K562 (cell line): ENCODE measurements at regions not wholly inside any gene's neighbourhood (a gene's known extent, or its start where the extent isn't known, plus 50 kb on each side); places are given as distances from the start of the nearest gene placed in this dataset.
"Not testable (repeated sequence)": the region's sequence is repeated elsewhere in the genome, so short reads cannot be mapped to it uniquely, and the experiment has no call there.

Experiments used
- ATAC-seq: fragments of 200-7000 bp; cut with Tn5 transposase; 3 replicates; pipeline ENCODE4 v1.9.1; 2020; ENCODE audit warnings: moderate library complexity
- BruUV-seq: library from RNA; stranded (reverse); fragments of 400-500 nt; replicated peaks from 2 replicates; lab custom pipeline; 2021; lab: Mats Ljungman, UMichigan
- CTCF ChIA-PET: fragments of 300-600 bp; formaldehyde crosslinking; extraction: SDS; loops from one replicate; lab custom pipeline; 2021; ENCODE audit warnings: low intra/inter-chr PET ratio; lab: Yijun Ruan, JAX
- POLR2A ChIA-PET: fragments of 300-600, 350-650 bp; sonication (Branson Sonifier 250); formaldehyde crosslinking; extraction: SDS; loops from one replicate; lab custom pipeline; 2021; ENCODE audit warnings: antibody characterized with exemption, inconsistent platforms; lab: Yijun Ruan, JAX
- DNase-seq, 4 experiments: peaks; one replicate each; pipeline versions ENCODE4 v3.0.0 to v3.0.0-alpha.2; 2011 to 2018; ENCODE audit warnings: low spot score in 3 of 4, mixed read lengths in 3 of 4; ENCODE audit errors: extremely low read depth in 1 of 4
- FAIRE-seq: peaks from 2 replicates; lab custom pipeline; 2011; peaks lifted over from hg19 to GRCh38; lab: Jason Lieb, UNC
- H2AFZ ChIP-seq: 2 replicates; pipeline ENCODE4 v1.6.0; 2011; ENCODE audit warnings: low read depth, low read length, control low read depth, inconsistent platforms
- H3K27ac ChIP-seq: fragments of 200-600 bp; 3 replicates; pipeline ENCODE4 v1.8.0; 2011; ENCODE audit warnings: low read depth, mild to moderate bottlenecking, control low read depth, inconsistent platforms, low read length, moderate library complexity, mixed read lengths; ENCODE audit errors: extremely low read depth
- H3K27me3 ChIP-seq, 2 experiments: fragments of 300-600 bp in 1 of 2; 2 replicates in 1 of 2; 3 replicates in 1 of 2; pipeline versions ENCODE4 v1.6.0 to v1.8.0; 2011; ENCODE audit warnings: inconsistent platforms in 2 of 2, low read length in 2 of 2, mild to moderate bottlenecking in 1 of 2, mixed read lengths in 1 of 2, moderate library complexity in 1 of 2; ENCODE audit not compliant: control insufficient read depth in 2 of 2, insufficient read depth in 2 of 2
- H3K36me3 ChIP-seq: fragments of 300-600 bp; 3 replicates; pipeline ENCODE4 v1.8.0; 2011; ENCODE audit warnings: mild to moderate bottlenecking, low read length, inconsistent platforms; ENCODE audit not compliant: control insufficient read depth, insufficient read depth
- H3K4me1 ChIP-seq, 2 experiments: fragments of 200-600 bp in 1 of 2; replicated peaks in 1 of 2; 2 replicates in 1 of 2; 3 replicates in 1 of 2; pipeline versions ENCODE4 v1.5.1 to v1.8.0; 2011; ENCODE audit warnings: inconsistent platforms in 2 of 2, low read length in 2 of 2, mild to moderate bottlenecking in 1 of 2, mixed read lengths in 1 of 2, moderate library complexity in 1 of 2; ENCODE audit not compliant: control insufficient read depth in 2 of 2, insufficient read depth in 2 of 2
- H3K4me2 ChIP-seq: 2 replicates; pipeline ENCODE4 v1.6.1; 2011; ENCODE audit warnings: low read length, control low read depth, inconsistent platforms, mixed read lengths; ENCODE audit not compliant: insufficient read depth
- H3K4me3 ChIP-seq: fragments of 200-600 bp; sonication (generic), shearing (Covaris generic); 2 replicates; pipeline ENCODE4 v1.5.1; 2016; ENCODE audit warnings: control low read depth, inconsistent platforms
- H3K79me2 ChIP-seq: fragments of 200-600 bp; 3 replicates; pipeline ENCODE4 v1.8.0; 2011; ENCODE audit warnings: low read length, inconsistent platforms; ENCODE audit not compliant: control insufficient read depth, insufficient read depth
- H3K9ac ChIP-seq, 2 experiments: 2 replicates each; pipeline versions ENCODE4 v1.6.0 to v1.6.1; 2011; ENCODE audit warnings: low read depth in 2 of 2, low read length in 2 of 2, control low read depth in 1 of 2, inconsistent platforms in 1 of 2, mild to moderate bottlenecking in 1 of 2, mixed read lengths in 1 of 2; ENCODE audit not compliant: insufficient read depth in 1 of 2
- H3K9me1 ChIP-seq: one replicate; pipeline ENCODE4 v1.6.0; 2011; ENCODE audit warnings: inconsistent platforms, mild to moderate bottlenecking, low read length, moderate library complexity; ENCODE audit not compliant: control insufficient read depth, insufficient read depth
- H3K9me3 ChIP-seq: replicated peaks from 2 replicates; pipeline ENCODE4 v1.5.1; 2011; ENCODE audit warnings: low read depth, low read length, inconsistent platforms; ENCODE audit not compliant: control insufficient read depth, insufficient read depth
- H4K20me1 ChIP-seq: replicated peaks from 2 replicates; pipeline ENCODE4 v1.6.1; 2011; ENCODE audit warnings: low read length, inconsistent platforms, mixed read lengths; ENCODE audit not compliant: control insufficient read depth, insufficient read depth
- WGBS: fragments of 100-300 bp; shearing (Covaris generic); methylation state at CpG from one replicate; pipeline ENCODE4 v1.1.6; 2016; ENCODE audit warnings: low coverage, mixed read lengths; ENCODE audit not compliant: insufficient coverage; ENCODE audit errors: missing lambda C conversion rate; 5-methylcytosine and 5-hydroxymethylcytosine counted together
- in situ Hi-C: fragments of 300-500 bp; cut with MboI; formaldehyde crosslinking; loops from 4 replicates; pipeline ENCODE4 v1.15.0; 2018; ENCODE audit warnings: inconsistent platforms, mixed read lengths
- intact Hi-C: fragments of 100-400 bp; cut with micrococcal nuclease; formaldehyde crosslinking; loops from 2 replicates; pipeline ENCODE4 v1.14.2; 2022

DNA sequence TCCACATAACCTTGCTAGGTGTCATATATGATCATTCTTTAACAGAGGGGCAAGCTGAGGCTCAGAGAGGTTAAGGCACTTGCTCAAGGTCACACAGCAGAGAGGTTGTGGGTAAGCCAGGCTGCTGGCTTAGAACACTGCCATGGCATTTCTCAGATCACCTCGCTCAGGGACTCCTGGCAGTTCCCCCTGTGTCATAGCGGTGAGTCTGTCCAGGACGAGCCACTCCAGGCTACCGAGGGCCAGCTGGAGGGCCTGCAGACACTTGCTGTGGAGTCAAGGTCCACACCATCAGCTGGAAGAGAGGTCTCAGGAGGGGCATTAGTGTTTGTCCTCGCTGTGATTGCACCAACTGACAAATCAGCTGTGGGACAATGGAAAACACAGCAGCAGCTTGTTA, 794.7 kb downstream of the SPATA31A7 start:
- H3K9ac ChIP-seq, POLR2A ChIA-PET, BruUV-seq, H3K79me2 ChIP-seq, CTCF ChIA-PET, H4K20me1 ChIP-seq, H3K36me3 ChIP-seq, H3K9me3 ChIP-seq, H3K4me2 ChIP-seq, H3K27me3 ChIP-seq, in situ Hi-C loops, H3K4me1 ChIP-seq, H2AFZ ChIP-seq, H3K4me3 ChIP-seq, H3K27ac ChIP-seq, DNase-seq, FAIRE-seq, intact Hi-C loops, H3K9me1 ChIP-seq, ATAC-seq: not testable (repeated sequence)
- no CpG with 5 or more reads among the region's 5 CpGs for WGBS

- H2AFZ ChIP-seq, POLR2A ChIA-PET, H3K36me3 ChIP-seq, ATAC-seq, intact Hi-C loops, H3K4me2 ChIP-seq, H4K20me1 ChIP-seq, FAIRE-seq, H3K4me1 ChIP-seq, BruUV-seq, CTCF ChIA-PET, H3K27me3 ChIP-seq, H3K4me3 ChIP-seq, DNase-seq, H3K79me2 ChIP-seq, H3K27ac ChIP-seq, H3K9me3 ChIP-seq, H3K9me1 ChIP-seq, in situ Hi-C loops, H3K9ac ChIP-seq: not testable (repeated sequence)
- WGBS: 58% methylated on average over 4 of the region's 6 CpGs
Observed at GRCh38 chr9:61992110-61992509, 802.3 kb downstream of the SPATA31A7 start.

GRCh38 chr9:62032441-62032840, 842.6 kb downstream of the SPATA31A7 start:
- BruUV-seq, H3K27ac ChIP-seq, ATAC-seq, FAIRE-seq, DNase-seq, H2AFZ ChIP-seq, H3K9me3 ChIP-seq, CTCF ChIA-PET, H3K9ac ChIP-seq, H3K4me3 ChIP-seq, H3K4me2 ChIP-seq, H3K27me3 ChIP-seq, H3K36me3 ChIP-seq, intact Hi-C loops, in situ Hi-C loops, POLR2A ChIA-PET, H3K4me1 ChIP-seq, H4K20me1 ChIP-seq, H3K79me2 ChIP-seq, H3K9me1 ChIP-seq: not testable (repeated sequence)
- no CpG with 5 or more reads among the region's 3 CpGs for WGBS

DNA sequence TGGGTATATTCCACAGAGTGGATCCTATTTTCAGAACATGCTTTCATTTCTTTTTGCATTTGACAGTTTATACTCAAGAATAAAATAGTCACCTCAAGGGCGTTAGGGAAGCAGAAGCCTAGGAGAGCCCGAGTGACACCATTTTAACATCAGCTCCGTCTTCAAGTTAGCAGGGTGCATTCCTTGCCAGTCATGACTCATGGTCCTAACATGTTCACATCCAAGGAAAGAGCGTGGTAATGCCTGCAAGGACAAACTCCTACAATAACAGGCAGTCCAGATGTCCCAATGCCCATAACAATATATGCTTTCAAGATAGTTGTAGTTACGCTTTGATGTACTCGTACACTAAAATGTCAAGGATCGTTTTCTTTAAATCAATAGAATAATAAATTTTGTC, 848.4 kb downstream of the SPATA31A7 start:
- BruUV-seq, H3K9ac ChIP-seq, POLR2A ChIA-PET, H3K4me3 ChIP-seq, CTCF ChIA-PET, H3K4me1 ChIP-seq, H3K27ac ChIP-seq, in situ Hi-C loops, H3K9me1 ChIP-seq, intact Hi-C loops, FAIRE-seq, H3K79me2 ChIP-seq, DNase-seq, H2AFZ ChIP-seq, H3K27me3 ChIP-seq, H4K20me1 ChIP-seq, H3K4me2 ChIP-seq, H3K9me3 ChIP-seq, ATAC-seq, H3K36me3 ChIP-seq: not testable (repeated sequence)
- no CpG with 5 or more reads among the region's 7 CpGs for WGBS
